Stimulated activated CD4-positive, alpha-beta T cell treated with anti-CD3 and anti-CD28 coated beads, Interleukin-15, amount 100 ng/mL, for 24 hours (primary cell): ENCODE measurements at regions not wholly inside any gene's neighbourhood (a gene's known extent, or its start where the extent isn't known, plus 50 kb on each side); places are given as distances from the start of the nearest gene placed in this dataset.
"Not testable (repeated sequence)": the region's sequence is repeated elsewhere in the genome, so short reads cannot be mapped to it uniquely, and the experiment has no call there.

ENCODE experiments used
- DNase-seq: peaks from one replicate; pipeline ENCODE4 v3.0.0-alpha.2; 2020

- no peak for DNase-seq
These were observed 142.8 kb upstream of the SV2C start for GRCh38 chr5:75940418-75940817.

- no peak for DNase-seq
These were observed 147.6 kb upstream of the SV2C start for GRCh38 chr5:75935572-75935971.

DNA sequence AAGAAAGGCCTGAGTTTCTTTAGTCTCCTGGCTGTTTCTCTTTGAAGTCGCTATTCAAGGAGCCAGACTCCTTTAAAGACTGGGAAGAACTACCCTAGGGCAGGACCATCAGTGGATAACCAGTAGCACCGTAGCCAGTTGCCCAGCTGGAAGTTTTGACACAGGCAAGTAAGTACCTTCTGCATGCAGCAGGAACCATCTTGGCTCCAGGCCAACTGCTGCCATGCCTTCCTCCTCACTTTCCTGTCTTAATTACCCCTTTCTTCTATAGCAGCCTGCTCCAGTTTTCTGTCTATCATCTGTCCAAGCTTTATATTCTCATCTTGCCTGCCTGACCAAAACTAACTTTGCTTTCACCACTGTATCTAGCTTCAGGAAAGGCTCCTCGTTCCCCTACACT, 149.7 kb upstream of the SV2C start:
- DNase-seq: no peak

DNA sequence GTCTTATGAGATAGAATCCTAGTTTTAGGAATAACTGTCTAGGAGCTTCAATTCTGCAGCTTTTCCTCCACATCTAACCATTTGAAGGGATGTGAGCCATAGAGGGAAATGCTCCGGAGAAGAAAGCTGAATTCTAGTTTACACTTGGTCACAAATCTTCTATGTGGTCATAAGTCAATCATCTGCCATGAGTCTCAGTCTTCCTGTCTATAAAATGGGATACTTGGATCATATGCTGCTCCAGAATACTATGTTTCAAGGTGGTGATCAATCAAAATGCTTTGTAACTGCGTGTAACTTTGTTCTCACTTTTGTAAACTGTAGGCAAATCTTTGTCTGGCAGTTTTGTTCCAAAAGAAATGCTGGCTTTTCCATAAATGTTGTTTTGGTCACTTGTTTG, 152.0 kb upstream of the SV2C start:
- DNase-seq: no peak

DNA sequence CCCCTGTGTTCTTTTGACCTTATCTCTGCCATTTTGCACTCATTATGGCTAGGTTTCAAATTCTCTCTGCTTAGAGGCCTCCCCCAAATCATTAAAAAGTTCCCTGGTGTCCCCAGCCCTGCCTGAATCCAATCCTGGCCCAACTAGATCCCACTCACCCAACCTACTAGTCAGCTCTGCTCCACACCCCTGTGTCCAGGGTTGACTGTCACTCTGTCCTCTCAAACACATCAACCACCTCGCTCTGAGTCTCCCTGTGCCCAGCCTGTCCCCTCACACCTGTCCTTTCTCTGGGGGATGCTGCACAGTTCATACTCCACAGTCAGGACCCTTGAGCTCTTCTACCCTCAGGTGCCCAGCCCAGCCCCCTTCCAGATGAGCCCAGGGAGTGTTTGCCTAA, 154.2 kb upstream of the SV2C start:
- DNase-seq: no peak

DNA sequence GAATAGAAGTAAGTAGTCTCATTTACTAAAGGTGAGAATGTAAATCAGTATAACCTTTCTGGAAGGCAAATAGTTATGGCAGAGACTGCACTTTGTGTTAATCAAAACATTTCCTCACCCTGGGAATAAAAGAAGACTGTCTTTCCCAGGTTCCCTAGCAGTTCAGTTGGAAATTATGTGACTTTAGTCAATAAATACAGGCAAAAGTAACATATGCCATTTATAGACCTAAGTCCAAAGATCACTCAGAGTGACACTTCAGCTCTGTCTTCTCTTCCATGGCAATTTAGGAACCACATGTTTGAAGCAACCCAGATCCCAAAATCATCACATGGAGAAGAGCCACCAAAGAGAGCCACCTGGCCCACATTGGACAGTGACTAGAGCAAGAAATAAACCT, 160.7 kb upstream of the SV2C start:
- no peak for DNase-seq

- no peak for DNase-seq
These were observed 162.2 kb upstream of the SV2C start for GRCh38 chr5:75921011-75921410.

DNA sequence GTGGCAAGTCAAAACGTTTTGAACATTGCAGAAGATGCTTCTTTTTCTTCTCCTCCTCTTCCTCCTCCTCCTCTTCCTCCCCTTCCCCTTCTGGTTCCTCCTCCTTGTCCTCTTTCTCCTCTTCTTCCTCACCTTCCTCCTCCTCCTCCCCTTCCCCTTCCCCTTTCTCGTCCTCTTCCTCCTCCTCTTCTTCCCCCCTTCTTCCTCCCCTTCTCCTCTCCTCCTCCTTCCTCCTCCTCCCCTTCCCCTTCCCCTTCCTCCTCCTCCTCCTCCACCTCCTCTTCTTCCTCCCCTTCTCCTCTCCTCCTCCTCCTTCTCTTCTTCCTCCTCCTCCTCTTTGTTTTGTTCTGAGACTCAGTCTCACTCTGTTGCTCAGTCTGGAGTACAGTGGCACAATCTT, 167.0 kb upstream of the SV2C start:
- no peak for DNase-seq

- DNase-seq: no peak
These were observed 174.0 kb upstream of the SV2C start for GRCh38 chr5:75909223-75909622.

DNA sequence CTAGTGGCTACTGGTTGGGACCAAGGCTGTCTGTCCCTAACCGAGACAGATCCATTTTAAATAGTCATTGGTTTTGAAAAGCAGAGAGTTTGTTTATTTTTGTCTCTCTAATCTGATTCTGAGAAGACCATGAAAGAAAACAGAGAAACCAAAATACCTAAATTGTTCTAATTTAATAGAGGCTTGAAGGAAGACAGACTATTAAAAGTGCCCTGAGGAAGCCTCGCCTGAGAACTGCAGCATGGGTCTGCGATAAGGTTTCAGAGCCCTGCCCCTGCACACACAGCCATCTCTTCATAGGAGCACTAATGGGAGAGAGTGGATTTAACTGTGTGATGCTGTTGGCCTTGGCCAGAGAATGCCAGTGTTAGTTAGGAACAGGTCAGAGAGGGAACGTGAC, 175.5 kb upstream of the SV2C start:
- DNase-seq: no peak

DNA sequence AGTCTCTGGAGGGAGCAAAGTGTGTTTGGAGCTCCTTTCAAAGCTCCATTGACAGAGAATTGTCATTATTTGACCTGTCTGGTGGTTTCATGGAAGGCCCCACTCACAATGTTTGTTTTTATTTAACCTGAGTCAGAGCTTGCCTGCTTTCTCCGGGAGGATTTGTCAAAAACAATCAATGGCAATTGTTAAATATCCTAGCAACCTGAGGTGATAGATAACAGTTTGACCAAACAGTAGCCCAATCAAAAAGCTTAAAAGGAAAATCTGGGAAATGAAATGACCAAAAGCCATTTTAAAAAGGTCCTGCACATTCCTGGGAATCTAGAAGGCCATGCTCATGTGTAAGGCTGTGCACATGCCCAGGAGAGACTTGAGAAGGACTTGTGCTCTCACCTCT, 177.2 kb upstream of the POC5 start:
- DNase-seq: no peak

DNA sequence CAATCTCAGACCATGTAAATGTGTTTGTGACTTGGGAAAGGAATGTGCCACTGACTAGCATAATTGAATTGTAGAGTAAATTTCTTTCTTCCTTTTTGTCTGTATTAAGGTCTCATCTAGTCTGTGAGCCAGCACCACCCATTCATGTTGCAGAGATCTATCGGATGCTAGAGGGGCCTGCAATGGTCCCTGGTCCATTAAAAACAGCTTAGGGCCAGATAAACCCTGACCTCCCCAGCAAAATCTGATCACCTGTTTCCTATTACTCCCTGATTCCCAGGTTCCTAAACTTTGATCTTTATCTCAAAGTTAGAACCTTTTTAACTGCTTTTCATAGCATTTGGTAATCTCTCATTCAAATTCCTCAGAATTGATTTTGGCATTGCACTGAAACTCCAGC, 174.5 kb upstream of the POC5 start:
- DNase-seq: no peak

DNA sequence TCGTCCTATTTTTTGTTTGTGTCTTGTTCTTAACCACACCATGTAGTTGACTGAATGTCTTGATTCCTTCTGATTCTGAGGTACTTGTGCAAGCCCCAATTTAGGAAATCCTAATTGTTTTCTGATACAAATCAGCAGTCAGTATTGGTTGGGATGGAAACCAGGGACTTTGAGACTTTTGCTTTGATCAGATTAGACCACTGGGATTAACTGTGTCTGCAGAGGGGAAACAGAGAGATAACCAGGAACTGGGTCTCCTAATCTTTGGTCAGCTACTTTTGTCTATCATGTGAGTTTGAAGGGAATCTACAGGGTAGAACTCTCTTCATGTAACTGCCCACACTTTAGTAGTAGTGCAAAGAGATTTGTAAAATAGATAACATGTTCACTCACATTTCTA, 173.8 kb upstream of the POC5 start:
- no peak for DNase-seq

DNA sequence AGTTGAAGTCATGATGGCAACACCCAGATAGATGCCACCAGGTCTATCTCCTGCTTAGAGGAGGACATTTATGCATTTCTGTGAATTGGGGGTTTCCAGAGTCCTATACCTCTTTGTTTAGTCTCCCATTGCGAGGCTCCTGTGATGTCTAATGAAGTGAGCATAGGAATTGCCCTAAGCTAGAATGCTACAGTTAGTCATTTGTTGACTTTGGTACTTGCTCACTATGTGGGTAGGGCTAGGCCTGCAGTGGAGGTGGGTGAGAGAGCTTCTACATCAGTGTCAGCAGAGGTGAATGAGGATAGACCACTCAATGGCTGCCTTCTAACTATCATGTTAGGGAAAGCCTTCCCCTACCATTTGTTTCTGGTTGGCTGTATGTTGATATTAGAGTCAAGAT, 173.3 kb upstream of the POC5 start:
- no peak for DNase-seq

DNA sequence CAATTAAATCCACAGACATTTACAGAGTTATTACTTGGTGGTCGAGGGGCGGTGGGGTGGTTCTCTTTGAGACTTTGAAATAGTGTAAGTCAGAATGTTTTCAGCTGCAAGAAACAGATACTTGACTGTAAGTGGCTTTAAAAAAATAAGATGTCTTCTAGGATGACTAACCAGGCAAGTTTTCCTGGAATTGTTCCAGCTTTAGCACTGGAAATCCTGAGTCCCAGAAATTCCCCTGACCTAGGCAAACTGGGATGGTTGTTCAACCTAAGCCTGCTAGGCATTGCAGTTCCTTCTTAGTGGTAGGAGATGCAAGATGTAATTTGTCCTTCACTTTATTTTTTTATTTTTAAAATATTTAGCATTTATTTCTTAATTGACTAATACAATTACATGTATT, 169.5 kb upstream of the POC5 start:
- DNase-seq: no peak

GRCh38 chr5:75885849-75886596, 168.8 kb upstream of the POC5 start:
- DNase-seq: peak; percentile 2

- DNase-seq: no peak
These were observed 168.1 kb upstream of the POC5 start for GRCh38 chr5:75885321-75885720.

DNA sequence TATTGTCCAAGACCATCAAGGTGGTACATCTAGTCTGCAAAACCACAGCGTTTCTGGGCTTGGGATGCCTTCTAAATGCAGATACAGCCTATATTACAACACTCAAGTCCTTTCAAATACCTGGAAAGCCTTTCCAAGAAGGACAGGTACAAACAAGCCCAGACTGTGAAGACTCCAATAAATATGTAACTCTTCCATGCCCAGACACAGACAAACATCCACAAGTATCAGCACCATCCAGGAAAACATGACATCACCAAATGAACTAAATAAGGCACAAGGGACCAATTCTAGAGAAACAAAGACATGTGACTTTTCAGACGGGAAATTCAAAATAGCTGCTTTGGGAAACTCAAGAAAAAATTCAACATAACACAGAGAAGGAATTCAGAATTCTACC, 152.7 kb upstream of the POC5 start:
- no peak for DNase-seq

- no peak for DNase-seq
These were observed 145.6 kb upstream of the POC5 start for GRCh38 chr5:75862872-75863271.

GRCh38 chr5:75859621-75860020, 142.4 kb upstream of the POC5 start:
- not testable (repeated sequence) for DNase-seq

DNA sequence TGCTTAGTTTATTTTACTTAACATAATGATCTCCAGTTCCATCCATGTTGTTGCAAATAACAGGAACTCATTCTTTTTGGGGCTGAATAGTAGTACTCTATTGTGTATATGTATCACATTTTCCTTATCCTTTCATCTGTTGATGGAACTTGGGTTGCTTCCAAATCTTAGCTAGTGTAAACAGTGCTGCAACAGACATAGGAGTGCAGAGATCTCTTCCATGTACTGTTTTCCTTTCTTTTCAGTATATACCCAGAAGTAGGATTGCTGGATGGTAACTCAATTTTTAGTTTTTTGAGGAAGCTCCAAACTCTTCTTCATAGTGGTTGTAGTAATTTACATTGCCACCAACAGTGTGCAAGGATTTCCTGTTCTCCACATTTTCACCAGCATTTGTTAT, 138.8 kb upstream of the POC5 start:
- DNase-seq: no peak

GRCh38 chr5:75848077-75848476, 130.8 kb upstream of the POC5 start:
- DNase-seq: no peak

DNA sequence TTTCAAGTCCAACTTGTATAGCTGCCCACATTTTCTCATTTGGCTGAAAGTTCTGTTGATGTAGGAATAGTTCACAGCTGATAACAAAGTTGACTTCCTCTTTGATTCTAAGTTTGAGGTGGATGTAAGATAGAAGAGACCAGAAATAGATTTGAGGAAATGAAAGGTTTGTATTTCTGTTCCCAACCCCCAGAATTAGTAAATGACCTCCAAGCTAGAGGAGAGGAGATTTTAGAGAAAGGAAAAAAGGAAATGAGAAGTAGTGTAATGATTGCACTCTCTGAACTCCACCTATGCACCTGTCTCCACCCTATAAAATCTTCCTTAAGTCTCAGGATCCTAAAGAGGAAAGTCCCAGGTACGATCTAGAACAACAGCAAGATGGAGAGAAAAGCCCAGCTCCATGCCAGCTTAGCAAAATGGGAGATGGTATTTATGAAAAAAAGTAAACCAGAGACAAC, 130.4 kb upstream of the POC5 start:
- DNase-seq: no peak

GRCh38 chr5:75844301-75844700, 127.1 kb upstream of the POC5 start:
- no peak for DNase-seq

- no peak for DNase-seq
These were observed 126.1 kb upstream of the POC5 start for GRCh38 chr5:75843319-75843718.

DNA sequence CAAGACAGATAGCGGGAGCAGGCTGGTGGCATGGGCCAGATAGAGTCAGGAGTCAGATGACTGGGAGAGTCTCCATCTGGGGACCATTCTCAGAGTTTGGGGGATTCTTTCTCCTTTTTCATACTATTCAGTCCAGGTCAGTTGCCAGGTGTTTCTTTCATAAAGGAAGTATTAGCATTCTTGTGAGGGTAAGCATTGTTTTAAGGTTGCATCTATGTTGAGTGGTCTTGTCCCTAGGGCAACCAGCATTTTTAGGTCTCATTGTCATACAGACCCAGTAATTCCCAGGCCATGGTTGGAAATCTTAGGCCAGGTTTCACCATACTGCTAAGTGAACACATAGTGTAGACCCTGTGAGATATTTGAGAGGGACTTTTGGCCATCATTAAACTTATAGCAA, 122.3 kb upstream of the POC5 start:
- DNase-seq: no peak
